Superior temporal gyrus (tissue), 1 donor: ENCODE measurements at regions not wholly inside any gene's neighbourhood (a gene's known extent, or its start where the extent isn't known, plus 50 kb on each side); places are given as distances from the start of the nearest gene placed in this dataset.

ENCODE experiments used
- DNase-seq: peaks from one replicate; pipeline ENCODE4 v3.0.0-alpha.2; 2016; ENCODE audit errors: extremely low spot score

DNA sequence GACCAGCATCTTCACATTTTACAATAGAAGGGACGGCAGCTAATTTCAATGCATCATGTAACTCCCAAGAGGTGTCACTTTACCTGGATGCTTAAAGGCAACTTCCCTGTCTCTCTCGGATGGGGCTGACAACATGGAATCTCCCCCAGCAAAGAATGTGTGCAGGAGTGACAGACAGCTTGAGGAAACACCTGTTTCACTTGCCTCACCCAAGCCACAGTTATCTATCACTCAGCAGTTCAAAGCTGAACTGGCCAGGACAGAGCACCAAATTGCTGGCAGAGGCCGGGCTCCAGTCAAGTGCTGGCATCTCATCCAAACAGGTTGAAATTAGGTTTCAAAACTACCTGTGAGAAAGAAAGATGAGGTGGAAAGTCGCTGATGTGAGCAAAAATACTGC is 538.0 kb upstream of the PLXNA2 start:
- no peak for DNase-seq

DNA sequence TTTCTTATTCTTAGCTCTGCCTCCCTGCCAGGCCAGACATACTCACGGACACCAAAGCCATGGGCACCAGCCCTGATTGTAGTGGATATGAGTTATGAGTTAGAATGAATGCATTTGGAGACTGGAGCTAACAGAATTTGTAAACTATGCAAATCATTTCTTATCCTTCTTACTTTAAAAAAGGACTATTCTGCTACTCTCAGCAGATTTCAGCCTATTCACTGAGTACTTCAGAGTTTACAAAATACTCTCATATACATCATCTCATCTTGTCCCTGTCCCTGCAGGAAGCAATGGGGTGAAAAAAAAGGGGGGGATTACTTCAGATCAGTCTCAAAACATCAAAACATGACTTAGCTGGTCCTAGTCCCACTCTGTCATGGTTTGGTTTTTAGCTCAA is 541.4 kb upstream of the PLXNA2 start:
- DNase-seq = no peak

DNA sequence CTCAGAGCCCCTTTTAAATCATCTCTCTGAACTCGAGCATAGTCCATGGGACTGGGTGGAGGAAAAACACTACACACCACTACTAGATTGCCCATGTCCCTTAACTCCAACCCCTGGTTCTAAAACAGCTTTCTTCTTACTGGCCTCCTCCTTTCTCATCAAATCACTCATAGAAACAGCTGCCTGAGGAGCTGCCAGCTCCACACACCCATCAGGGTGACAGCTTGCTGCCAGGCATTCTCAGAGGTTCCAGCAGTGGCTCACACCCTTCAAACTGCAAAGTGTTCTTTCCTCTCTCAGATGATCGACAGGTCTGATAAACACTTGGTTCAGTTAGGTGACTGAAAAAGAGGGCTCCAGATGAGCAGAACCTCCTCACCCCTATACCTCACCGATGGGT is 543.0 kb upstream of the PLXNA2 start:
- DNase-seq = no peak

DNA sequence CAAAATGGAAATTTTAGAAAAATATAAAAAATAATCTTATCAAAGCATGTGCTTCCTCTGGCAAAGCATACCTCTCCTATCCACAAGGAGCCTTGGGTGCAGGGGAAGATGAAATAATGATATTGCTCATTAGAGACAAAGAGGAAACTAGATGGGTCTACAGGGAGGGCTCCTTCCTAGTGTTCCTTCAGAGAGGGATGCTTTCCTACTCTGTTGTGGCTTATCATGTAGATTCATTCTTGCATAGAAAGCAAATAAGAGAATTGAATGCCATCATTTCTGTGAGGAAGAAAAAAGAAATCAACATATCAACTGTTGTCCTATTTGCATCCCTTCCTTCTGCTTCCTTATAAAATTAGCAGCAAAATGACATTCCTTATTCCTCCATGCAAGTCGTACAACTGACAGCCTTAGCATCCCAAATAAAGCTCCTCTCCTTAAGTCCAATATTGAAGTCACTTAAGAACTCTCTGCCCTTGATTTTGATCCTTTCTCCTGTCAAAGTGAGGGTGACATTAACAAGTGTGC is 543.9 kb upstream of the PLXNA2 start:
- DNase-seq = no peak

DNA sequence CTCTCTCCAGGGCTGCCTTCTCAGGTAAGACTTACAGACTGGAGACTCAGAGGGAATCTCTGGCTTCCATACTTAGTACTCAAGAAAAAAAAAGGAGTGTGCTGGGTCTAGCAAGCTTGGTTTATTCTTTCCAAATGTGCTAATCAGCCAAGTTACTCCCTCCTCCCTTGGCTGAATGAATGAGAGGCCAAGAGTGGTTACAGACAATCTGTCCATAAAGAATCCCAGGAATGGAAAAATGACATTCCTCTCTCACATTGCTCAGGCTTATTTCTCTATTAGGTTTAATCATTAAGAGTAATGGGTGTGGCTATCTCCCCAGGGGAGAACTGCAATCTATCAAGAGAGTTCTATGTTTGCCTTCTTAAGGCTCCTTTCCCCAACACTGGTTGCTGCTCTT is 547.3 kb upstream of the PLXNA2 start:
- no peak for DNase-seq

DNA sequence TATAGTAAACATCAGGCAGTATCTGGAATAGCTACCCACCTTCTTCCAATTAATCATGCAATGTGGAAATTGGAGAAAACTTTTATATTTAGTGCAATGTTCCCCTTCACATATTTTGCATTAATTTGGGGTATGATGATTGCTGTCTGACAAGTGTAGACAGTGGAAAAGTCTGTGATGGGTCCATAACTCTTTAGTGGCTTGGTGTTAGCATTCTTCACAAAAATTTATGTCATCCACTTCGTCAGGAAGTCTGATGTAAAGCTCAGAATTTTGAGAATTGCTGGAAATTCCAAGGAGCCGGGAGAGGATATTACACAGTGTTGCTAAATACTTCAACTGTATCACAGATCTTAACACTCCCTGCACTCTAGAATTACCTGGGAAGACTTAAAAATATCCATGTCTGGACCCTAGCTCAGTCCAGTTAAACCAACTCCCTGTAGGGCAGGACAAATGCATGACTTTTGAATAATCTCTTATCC is 549.7 kb upstream of the PLXNA2 start:
- no peak for DNase-seq

DNA sequence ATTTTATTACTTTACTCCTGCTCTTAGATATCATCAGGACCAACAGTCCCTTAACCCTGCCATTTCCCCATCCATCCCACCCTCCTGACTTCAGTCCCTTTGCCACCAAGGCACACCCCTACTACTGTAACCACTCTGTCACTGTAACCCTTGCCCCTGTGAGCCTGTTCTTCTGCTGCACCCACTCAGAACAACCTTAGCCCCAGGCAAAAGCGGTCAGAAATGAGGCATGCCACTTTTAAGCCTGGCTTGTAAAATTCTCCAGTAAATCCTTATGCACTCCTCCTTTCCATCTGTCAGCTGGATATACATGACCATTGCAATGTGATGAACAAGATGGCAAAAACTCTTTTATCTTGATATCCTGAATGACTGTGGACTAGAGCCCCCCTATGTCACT is 555.0 kb upstream of the PLXNA2 start:
- no peak for DNase-seq

DNA sequence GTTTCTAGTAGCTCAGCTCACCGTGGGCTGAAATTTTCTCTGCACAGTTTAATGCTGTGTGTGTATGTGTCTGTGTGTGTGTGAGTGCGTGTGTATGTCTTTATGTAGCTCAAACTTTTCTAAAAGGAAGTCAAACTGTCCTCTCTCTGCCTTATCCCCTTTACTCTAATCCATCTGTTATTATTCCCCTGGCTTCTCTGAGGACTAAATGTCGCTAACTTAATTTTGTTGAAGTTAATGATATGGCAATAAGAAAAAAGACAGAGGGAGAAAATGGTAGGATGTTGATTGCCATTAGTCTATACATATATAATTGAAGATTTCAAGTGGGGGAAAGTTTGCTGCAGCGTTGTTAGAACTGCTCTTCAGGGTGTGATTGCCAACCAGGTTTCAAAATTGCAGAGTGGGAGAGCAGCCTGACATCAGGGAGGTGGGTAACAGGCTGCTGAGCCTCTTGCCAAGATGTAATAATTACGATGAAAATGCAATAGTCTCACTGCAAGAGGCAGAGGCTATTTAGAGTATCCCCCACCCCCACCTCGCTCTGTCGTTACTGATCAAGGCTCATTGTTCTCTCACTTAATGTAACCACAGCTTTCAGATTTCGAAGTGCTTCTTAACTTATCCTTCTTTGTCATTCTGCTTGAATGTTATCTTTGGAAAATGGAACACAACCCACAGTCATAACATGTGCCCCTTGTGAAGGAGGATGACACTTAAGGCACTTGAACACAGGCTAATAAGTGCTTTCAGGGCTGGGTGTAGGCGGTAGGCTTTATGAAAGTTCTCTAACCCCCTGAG is 559.0 kb upstream of the PLXNA2 start:
- no peak for DNase-seq

DNA sequence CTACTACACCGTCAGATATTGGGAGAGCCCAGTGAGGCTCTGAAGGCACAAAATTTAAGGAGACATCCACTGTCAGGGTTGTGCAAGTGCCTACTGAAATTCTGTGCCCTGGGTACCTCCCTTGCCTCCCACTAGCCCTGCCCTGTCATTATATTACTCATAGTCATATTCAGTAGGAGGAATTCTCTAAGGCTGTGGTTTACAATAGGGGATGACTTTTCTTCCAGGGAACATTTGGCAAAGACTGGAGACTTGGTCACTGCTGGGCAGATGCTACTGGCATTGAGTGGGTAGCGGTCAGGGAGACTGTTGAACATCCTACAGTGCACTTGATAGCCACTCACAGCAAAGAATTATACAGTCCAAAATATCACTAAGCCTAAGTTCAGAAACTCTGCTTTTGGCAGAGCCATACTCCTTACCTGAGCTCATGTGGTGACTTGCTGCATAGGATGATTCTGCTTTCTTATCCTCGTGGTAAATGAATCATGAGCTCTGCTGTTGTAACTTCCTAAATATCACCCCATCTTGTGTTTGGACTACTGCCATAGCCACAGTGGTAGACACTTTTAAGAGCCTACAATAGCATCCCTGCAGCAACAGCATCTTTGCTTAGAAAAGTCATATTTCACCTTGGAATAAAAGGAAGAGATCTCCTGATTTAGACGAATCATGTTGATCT is 563.4 kb upstream of the PLXNA2 start:
- peak; percentile 18 for DNase-seq

DNA sequence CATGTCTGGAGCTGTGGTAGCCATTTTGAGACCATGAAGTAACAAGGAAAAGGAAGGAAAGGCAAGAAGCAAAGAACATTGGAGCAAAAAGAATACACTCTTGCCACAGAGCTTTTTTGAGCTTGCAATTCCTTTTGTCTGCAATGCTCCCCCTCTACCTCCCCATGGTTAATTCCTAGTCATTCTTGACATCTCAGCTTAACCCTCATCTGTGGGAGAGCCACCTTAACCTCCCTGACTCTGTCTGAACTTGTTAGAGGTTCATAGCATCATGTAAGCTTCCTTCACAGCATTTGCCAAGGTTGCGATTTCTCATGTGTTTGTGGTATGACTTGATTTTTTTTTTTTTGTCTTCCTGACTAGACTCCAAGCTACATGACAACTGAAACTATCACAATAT is 564.1 kb upstream of the PLXNA2 start:
- no peak for DNase-seq

DNA sequence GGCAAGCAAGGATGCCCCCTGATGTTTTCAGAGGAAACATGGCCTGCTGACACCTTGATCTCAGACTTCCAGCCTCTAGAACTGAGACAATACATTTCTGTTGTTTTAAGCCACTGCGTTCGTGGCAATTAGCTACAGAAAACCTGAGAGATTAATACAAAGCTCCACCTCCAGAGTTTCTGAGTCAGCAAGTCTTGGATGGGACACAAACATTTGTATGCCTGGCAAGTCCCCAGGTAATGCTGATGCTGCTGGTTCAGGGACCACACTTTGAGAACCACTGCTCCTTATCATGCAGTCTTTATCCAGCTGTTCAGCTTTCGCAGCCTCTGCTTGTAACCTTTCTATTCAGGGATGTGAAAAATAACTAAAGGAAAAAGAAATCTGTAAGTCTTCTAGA is 565.7 kb upstream of the PLXNA2 start:
- DNase-seq = no peak

DNA sequence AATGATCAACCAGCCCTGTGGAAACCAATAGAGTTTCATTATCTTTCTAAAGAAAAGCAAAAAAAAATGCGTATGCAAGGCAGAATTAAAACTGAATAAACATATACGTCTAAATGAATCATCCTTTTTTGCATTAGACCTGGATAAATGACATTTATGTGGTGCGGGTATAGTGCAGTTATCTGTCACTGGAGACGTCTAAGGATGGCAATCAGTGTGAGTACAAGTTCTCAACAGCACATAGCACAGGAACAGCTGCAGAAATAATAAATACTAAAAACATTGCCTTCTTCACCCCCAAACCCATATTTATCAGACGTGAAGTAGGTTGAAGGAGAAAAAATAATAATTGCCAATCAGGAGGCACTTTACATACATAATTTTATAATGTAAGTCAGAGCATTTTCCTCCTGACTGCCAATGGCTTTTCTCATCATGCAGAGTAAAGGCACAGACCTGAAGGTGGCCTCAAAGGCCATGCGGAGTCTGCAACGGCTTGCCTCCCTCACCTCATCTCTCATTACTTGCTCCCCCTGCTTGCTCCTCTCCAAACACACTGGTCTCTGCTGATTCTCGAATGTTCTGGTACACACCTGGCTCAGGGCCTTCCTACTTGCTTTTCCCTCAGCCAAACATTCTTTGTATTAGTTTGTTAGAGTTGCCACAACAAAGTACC is 574.7 kb upstream of the PLXNA2 start:
- DNase-seq = no peak

DNA sequence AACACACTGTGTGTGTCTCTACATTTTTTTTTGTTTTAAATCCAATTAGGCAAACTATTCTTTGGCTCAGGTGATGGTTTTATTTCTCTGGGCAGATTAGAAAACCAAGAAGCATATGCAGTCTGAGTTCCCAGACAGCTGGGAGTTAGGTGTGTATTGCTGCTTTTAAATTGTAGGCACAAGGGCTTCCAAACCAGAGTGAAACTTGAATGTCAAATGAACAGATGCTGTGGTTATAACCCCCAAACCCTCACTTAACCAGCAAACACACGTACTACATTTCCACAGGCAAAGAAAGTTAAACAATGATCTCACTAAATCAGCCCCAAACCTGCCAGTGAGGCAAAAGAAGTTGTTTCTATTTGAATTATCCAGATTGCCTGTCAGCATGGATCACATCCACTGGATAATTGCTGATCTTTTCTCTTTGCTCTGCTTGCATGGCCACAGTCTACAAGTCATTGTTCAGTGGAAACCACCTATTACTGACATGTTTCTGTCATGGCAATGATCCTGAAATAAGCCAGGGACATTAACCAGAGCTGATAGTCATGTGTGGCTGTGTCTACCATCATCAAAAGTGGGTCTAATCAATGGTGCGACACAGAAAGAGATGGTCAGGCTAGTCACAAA is 576.5 kb upstream of the PLXNA2 start:
- no peak for DNase-seq

DNA sequence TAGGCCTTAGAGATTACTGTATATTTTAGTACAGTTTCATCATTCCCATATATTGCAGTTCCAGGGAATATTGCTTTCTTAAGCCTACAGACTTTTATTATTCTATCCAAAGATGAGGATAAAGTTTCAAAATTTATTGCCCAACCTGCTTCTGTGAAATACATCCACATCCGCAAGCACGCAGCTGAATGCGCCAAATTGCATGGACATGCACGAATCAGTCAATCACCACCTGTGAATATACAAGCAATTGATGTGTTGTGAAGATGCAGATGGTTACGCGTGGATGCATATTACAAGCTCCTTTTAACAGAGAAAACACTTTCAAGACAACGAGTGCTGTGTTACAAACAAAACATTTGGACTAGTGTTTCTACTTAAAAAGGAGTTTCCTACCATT is 577.8 kb upstream of the PLXNA2 start:
- DNase-seq = no peak

DNA sequence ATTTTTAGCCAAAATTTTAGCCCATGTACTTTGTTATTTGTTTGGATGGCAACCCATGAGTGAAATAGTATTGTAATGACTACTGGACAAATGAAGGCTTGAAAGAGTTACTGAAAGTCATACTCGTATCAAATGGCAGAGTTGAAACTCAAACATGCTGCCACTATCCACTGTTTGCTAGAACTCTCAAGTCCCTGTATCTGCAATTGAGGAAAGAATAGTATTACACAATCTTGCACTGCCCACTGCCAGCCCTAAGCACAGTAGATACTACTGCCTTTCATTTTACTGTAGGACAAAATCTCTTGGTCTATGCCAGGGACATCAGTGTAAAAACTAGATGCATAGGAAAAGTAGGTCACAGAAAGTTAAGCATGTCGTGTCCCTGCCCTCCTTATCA is 581.1 kb upstream of the PLXNA2 start:
- no peak for DNase-seq

DNA sequence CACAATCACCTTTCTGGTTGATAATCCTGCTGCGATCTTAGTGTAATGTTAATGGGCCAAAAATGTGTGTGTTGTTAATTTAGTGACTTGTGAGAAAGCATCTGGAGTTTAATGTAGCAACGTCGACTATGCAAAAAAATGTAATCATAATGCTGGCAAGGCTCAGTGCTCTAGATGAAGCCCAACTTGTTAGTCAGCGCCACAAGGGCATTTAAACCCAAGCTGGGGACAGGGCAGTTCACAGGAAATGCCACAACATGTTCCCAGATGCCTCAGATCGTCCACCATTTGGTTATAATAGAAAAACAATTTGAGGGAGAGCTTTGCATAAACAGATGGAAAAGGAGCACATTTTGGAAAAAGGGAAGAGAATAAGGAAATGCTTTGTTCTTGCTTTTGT is 585.4 kb upstream of the PLXNA2 start:
- no peak for DNase-seq

DNA sequence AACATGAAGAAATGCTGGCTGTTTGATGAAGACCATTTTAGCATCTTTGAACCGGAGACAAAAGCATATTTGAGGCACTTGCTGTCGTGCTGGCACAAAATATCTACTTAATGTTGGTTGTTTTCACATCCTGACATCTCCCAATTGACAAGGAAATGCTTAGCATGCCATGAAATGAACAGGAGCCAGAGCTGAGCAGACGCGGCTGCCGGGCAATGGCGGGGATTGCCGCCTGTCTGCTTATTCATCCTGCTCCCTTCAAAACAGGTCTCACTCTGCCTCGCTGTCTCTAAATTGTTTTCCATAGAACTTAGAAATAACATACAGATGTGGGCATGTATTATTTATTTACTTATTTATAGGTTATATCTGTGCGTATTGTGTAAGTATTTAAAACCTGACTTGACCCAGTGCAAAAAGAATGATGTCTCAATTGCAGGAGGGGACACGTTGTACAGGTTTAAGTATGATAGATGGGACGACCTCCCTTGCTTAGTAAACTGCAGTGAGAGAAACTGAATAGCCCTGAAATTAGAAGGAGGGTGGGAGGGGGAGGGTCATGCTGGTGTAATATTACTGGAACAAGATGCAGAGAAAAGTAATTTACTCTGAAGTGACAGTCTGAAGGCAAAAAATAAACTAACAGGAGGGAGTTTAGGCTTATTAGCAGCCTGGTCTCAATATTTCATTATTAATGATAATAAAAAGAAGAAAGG is 590.4 kb upstream of the PLXNA2 start:
- no peak for DNase-seq

DNA sequence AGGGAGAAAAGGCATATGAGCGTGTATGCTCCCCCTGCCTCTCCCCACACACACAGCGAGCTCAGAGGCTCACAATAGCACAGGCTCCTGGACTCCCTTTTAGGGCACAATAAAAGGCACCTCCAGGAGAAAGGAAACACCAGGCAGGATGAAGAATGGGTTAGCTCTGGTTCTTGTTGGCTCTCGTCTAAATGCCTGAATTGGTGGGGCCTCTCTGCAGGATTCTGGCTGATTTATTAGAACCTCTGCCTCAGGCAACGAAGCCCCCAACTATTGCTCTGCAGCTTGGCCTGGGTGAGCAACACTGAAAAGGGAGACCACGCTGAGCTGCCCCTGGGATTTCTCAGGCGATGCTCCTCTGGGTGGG is 590.9 kb upstream of the PLXNA2 start:
- no peak for DNase-seq

DNA sequence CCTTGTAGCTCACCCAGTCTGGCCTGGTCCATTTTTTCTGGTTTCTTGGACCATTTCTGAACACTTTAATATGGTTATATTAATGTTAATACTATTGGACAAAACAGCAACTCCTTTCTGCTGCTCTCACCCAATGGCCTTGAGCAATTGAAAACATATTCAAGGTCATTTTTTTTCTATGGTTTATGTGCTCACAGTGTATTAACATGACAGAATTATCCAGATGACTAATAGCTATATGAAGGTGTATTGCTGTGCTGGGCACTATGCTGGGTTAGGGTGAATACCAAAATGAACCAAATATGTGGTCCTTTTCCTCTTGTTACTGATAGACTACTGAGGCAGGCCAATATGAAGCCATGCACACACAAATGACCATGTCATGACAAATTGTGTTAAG is 591.6 kb upstream of the PLXNA2 start:
- no peak for DNase-seq

DNA sequence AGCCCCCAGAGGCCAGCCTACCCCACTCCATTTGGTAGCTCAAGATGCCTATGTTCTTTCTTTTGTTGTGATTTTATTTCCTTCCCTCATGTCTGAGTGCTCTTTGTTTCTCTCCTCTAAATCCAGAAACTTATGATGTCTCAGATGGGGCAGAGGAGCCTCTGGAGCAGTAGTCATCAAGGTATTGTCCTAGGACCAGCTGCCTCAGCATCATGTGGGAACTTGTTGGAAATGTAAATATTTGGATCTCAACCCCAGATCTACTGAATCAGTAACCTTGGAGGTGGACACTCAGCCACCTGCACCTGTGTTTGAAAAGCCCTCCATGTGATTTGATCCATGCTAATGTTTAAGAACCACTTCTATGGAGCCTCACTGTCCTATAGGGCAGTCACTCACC is 593.1 kb upstream of the PLXNA2 start:
- DNase-seq = no peak

DNA sequence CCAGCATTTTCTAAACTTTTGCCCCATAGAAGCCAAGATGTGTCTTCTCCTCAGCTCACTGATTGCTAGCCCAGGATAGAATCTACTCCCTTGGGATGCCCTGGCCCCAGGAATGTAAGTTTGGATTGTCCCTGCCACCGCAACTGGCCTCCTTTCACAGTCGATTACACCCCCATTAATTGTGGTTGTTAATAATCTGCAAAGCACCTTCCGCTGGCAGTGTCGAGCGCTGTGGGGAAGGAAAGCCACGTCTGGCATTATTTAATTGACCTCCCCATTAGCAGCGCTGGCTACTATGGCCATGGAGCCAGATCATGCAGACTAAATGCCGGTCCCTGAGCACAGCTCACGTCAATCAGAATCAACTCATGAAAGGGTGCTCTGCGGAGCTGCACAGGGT is 597.3 kb upstream of the PLXNA2 start:
- no peak for DNase-seq

DNA sequence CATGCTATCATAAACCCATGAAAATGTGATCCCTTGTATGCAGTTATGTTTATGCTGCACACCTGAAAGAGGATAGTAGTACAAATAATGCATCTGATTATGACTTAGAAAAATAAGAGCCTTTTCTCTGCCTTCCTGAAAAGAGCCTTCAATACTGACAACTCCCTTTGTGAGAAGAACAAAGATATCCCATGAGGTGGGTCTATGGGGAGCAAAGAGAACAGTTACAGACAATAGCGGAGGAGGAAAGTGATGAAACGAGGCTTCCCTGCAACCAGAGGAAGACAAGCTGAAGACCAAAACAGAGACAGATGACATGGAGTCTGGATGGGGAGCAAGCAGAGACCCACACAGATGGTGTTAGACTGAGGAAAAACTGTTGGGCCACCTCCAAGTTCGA is 598.3 kb upstream of the PLXNA2 start:
- no peak for DNase-seq
